Gastrocnemius medialis (tissue), 4 donors: ENCODE measurements at regions not wholly inside any gene's neighbourhood (a gene's known extent, or its start where the extent isn't known, plus 50 kb on each side); places are given as distances from the start of the nearest gene placed in this dataset.
A peak's percentile ranks its signal among the peaks of the same experiment; 100 is the strongest.

Source experiments
- ATAC-seq, 2 donors: fragments of 150-250 bp; one replicate each; pipeline ENCODE4 v1.9.1; 2016
- DNase-seq, 2 donors: peaks; one replicate each; pipeline ENCODE4 v3.0.0-alpha.2; 2019
- H3K27ac ChIP-seq, 4 donors: fragments of 200-600 bp; sonication (generic); 1 replicate in 1 of 4; 2 replicates in 3 of 4; pipeline ENCODE4 v1.5.1; 2016 to 2018; ENCODE audit warnings: mild to moderate bottlenecking in 2 of 4, moderate library complexity in 1 of 4
- H3K27me3 ChIP-seq, 3 donors: fragments of 200-600 bp; sonication (generic) in 2 of 3; 1 replicate in 1 of 3; 2 replicates in 2 of 3; pipeline versions ENCODE4 v1.5.1 to v1.6.0; 2016 to 2019; ENCODE audit warnings: mild to moderate bottlenecking in 1 of 3, moderate library complexity in 1 of 3
- H3K36me3 ChIP-seq, 2 donors: fragments of 200-600 bp; sonication (generic) in 1 of 2; one replicate each; pipeline ENCODE4 v1.5.1; 2017 to 2018
- H3K4me1 ChIP-seq, 2 donors: fragments of 200-600 bp; sonication (generic) in 1 of 2; one replicate each; pipeline ENCODE4 v1.5.1; 2016 to 2017; ENCODE audit warnings: mild to moderate bottlenecking in 2 of 2
- H3K4me3 ChIP-seq, 4 donors: fragments of 200-600 bp; sonication (generic) in 3 of 4; 1 replicate in 1 of 4; 2 replicates in 3 of 4; pipeline ENCODE4 v1.5.1; 2016 to 2019; ENCODE audit warnings: mild to moderate bottlenecking in 2 of 4
- H3K9me3 ChIP-seq, 3 donors: fragments of 200-600 bp; sonication (generic) in 2 of 3; 1 replicate in 1 of 3; 2 replicates in 2 of 3; pipeline ENCODE4 v1.5.1; 2016 to 2019
- CTCF ChIP-seq, 5 experiments: fragments of 450-650 bp in 3 of 5; fragments of 200-600 bp in 2 of 5; sonication (generic) in 2 of 5; IDR thresholded peaks in 4 of 5; conservative IDR thresholded peaks in 1 of 5; 1 replicate in 4 of 5; 2 replicates in 1 of 5; pipeline ENCODE4 v1.5.1; 2016 to 2019; ENCODE audit warnings: antibody characterized with exemption in 5 of 5, mild to moderate bottlenecking in 3 of 5, moderate library complexity in 3 of 5
- POLR2A ChIP-seq, 2 donors: fragments of 450-650 bp; IDR thresholded peaks; one replicate each; pipeline ENCODE4 v1.6.1; 2017; ENCODE audit warnings: antibody characterized with exemption in 2 of 2, mild to moderate bottlenecking in 2 of 2, moderate library complexity in 2 of 2
- in situ Hi-C, 4 donors: fragments of 200-750 bp; cut with MboI; loops; one replicate each; pipeline versions ENCODE4 v1.15.0 to v1.8.0; 2017; ENCODE audit warnings: low sequenced_read_pairs in 4 of 4
- intact Hi-C: fragments of 100-400 bp; cut with DNase I; formaldehyde crosslinking; loops from one replicate; pipeline ENCODE4 v1.15.1; 2023; ENCODE audit warnings: low total_unique reads

GRCh38 chr15:101121511-101122090 is 130.2 kb downstream of the CHSY1 start:
- H3K27me3 ChIP-seq = no peaks in the 10 kb centered on the region
- H3K4me1 ChIP-seq = peaks cover 13 to 17% of the 10 kb centered on the region in 2 donors
- ATAC-seq (peak; percentile 45 to 68), DNase-seq (peak; percentile 35 to 53)
- H3K9me3 ChIP-seq = no peaks in the 10 kb centered on the region
- TF ChIP-seq POLR2A (IDR thresholded peaks at IDR 0.05) (no peak), CTCF (IDR thresholded peaks at IDR 0.05 in 4 of 5, conservative IDR thresholded peaks at IDR 0.05 in 1 of 5) (no peak)
- in situ Hi-C loops = no loop called here
- H3K4me3 ChIP-seq = peak overlapping the region; percentile 29 to 55 (median 42)
- intact Hi-C loops = loop anchor here (10.0 kb wide), 1 partner anchor 133 kb away; the partner anchor contains the start of gene CHSY1
- H3K27ac ChIP-seq = peak overlapping the region; percentile 48 to 71 (median 61)
- no peaks in the 10 kb centered on the region for H3K36me3 ChIP-seq

- TF ChIP-seq POLR2A (IDR thresholded peaks at IDR 0.05) (no peak), CTCF (IDR thresholded peaks at IDR 0.05 in 4 of 5, conservative IDR thresholded peaks at IDR 0.05 in 1 of 5) (no peak)
Observed at GRCh38 chr15:101120987-101121386, 130.9 kb downstream of the CHSY1 start.

GRCh38 chr15:101120473-101120872 is 131.4 kb downstream of the CHSY1 start:
- intact Hi-C loops = loop anchor here (10.0 kb wide), 1 partner anchor 134 kb away; the partner anchor contains the start of gene CHSY1
- TF ChIP-seq CTCF (IDR thresholded peaks at IDR 0.05 in 4 of 5, conservative IDR thresholded peaks at IDR 0.05 in 1 of 5) (no peak), POLR2A (IDR thresholded peaks at IDR 0.05) (no peak)
- DNase-seq (no peak), ATAC-seq (no peak)
- Histone ChIP-seq H3K27ac (no peak overlapping the region), H3K4me3 (no peak overlapping the region), H3K4me1 (peaks cover 13 to 17% of the 10 kb centered on the region in 2 donors), H3K27me3 (no peaks in the 10 kb centered on the region), H3K9me3 (no peaks in the 10 kb centered on the region), H3K36me3 (no peaks in the 10 kb centered on the region)
- in situ Hi-C loops = no loop called here

More at GRCh38 chr15:101120987-101121386, 130.9 kb downstream of the CHSY1 start:
- ATAC-seq (no peak), DNase-seq (no peak)
- Histone ChIP-seq H3K4me1 (peaks cover 13 to 17% of the 10 kb centered on the region in 2 donors), H3K27ac (peak overlapping the region; percentile 48 to 71 (median 61)), H3K4me3 (peak overlapping the region; percentile 29 to 55 (median 42)), H3K9me3 (no peaks in the 10 kb centered on the region), H3K27me3 (no peaks in the 10 kb centered on the region), H3K36me3 (no peaks in the 10 kb centered on the region)
- intact Hi-C loops = loop anchor here (10.0 kb wide), 1 partner anchor 134 kb away; the partner anchor contains the start of gene CHSY1
- in situ Hi-C loops = no loop called here
